PC-9 (cell line): ENCODE measurements at regions not wholly inside any gene's neighbourhood (a gene's known extent, or its start where the extent isn't known, plus 50 kb on each side); places are given as distances from the start of the nearest gene placed in this dataset.

Experiments used
- CTCF ChIP-seq: fragments of 200-600 bp; sonication (generic); conservative IDR thresholded peaks from 2 replicates; pipeline ENCODE4 v1.6.1; 2017; ENCODE audit warnings: mixed run types, antibody characterized with exemption, mild to moderate bottlenecking, moderate library complexity
- EZH2 ChIP-seq: fragments of 200-600 bp; sonication (generic); IDR thresholded peaks from 2 replicates; pipeline ENCODE4 v1.8.0; 2017; ENCODE audit warnings: antibody characterized with exemption, low read depth

DNA sequence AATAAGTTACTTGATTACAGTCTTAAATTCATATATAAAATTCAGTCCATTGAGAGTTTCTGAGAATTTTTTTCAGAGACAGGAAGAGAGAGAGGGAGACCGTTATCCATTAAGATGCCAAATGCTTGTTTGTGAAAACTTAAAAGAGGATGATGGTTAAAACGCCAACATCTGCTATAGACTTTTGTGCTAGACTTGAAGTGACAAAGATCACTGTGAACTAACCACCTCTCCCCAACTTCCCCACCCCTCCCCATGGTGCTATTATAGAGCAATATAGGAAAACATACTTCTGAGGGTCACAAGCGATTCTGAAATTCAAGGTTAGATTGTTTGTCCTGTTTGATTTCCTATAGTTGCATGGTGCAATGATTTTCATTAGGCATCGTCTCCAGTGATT lies 440.8 kb downstream of the RMST start:
- no peak for TF ChIP-seq CTCF
- no peak for TF ChIP-seq EZH2
